OCI-LY1 (cell line): ENCODE measurements at regions not wholly inside any gene's neighbourhood (a gene's known extent, or its start where the extent isn't known, plus 50 kb on each side); places are given as distances from the start of the nearest gene placed in this dataset.

Experiments
- H2AFZ ChIP-seq: fragments of 200-600 bp; sonication (generic), shearing (Covaris generic); 2 replicates; pipeline ENCODE4 v1.6.0; 2014; ENCODE audit warnings: antibody characterized with exemption, mild to moderate bottlenecking, low read length
- H3F3A ChIP-seq: fragments of 200-600 bp; sonication (generic), shearing (Covaris generic); 2 replicates; pipeline ENCODE4 v1.6.0; 2014; ENCODE audit warnings: mild to moderate bottlenecking, antibody characterized with exemption, low read length, moderate library complexity; ENCODE audit not compliant: insufficient read depth
- H3K27ac ChIP-seq: fragments of 200-600 bp; sonication (generic); 2 replicates; pipeline ENCODE4 v1.5.1; 2014; ENCODE audit warnings: low read length, mixed run types, mild to moderate bottlenecking, low read depth; ENCODE audit not compliant: poor library complexity, severe bottlenecking
- H3K27me3 ChIP-seq: fragments of 200-600 bp; sonication (generic); 2 replicates; pipeline ENCODE4 v1.6.0; 2014; ENCODE audit warnings: antibody characterized with exemption, mild to moderate bottlenecking, low read length, moderate library complexity; ENCODE audit not compliant: insufficient read depth
- H3K36me3 ChIP-seq: fragments of 200-600 bp; sonication (generic); 2 replicates; pipeline ENCODE4 v1.6.1; 2014; ENCODE audit warnings: mild to moderate bottlenecking, antibody characterized with exemption, low read length, moderate library complexity, mixed read lengths; ENCODE audit not compliant: insufficient read depth
- H3K4me1 ChIP-seq: fragments of 200-600 bp; sonication (generic); 2 replicates; pipeline ENCODE4 v1.5.1; 2014; ENCODE audit warnings: mild to moderate bottlenecking, low read length, moderate library complexity; ENCODE audit not compliant: insufficient read depth, severe bottlenecking
- H3K4me2 ChIP-seq: fragments of 200-600 bp; sonication (generic), shearing (Covaris generic); 2 replicates; pipeline ENCODE4 v1.6.1; 2014; ENCODE audit warnings: low read length
- H3K4me3 ChIP-seq: fragments of 200-600 bp; sonication (generic); 2 replicates; pipeline ENCODE4 v1.5.1; 2014; ENCODE audit warnings: low read length, low read depth, mild to moderate bottlenecking, mixed read lengths; ENCODE audit not compliant: poor library complexity, severe bottlenecking
- H3K79me2 ChIP-seq: fragments of 200-600 bp; shearing (Covaris generic); 2 replicates; pipeline ENCODE4 v1.6.1; 2016; ENCODE audit warnings: mixed run types, low read length, mixed read lengths; ENCODE audit not compliant: insufficient read depth
- H3K9ac ChIP-seq: fragments of 200-600 bp; sonication (generic), shearing (Covaris generic); 2 replicates; pipeline ENCODE4 v1.6.1; 2014; ENCODE audit warnings: mild to moderate bottlenecking, low read length, mixed read lengths
- H3K9me2 ChIP-seq: fragments of 200-600 bp; sonication (generic), shearing (Covaris generic); 2 replicates; pipeline ENCODE4 v1.6.1; 2014; ENCODE audit warnings: low read depth, mild to moderate bottlenecking, low read length, mixed read lengths
- H3K9me3 ChIP-seq: fragments of 200-600 bp; shearing (Covaris generic); 2 replicates; pipeline ENCODE4 v1.6.1; 2014; ENCODE audit warnings: low read length, mixed read lengths
- H4K20me1 ChIP-seq: fragments of 200-600 bp; sonication (generic), shearing (Covaris generic); 2 replicates; pipeline ENCODE4 v1.6.0; 2016; ENCODE audit warnings: mild to moderate bottlenecking, low read length; ENCODE audit not compliant: insufficient read depth
- EZH2 ChIP-seq: fragments of 200-600 bp; sonication (generic), shearing (Covaris generic); IDR thresholded peaks from 2 replicates; pipeline ENCODE4 v1.8.0; 2017; ENCODE audit warnings: borderline replicate concordance, mixed run types, mild to moderate bottlenecking, antibody characterized with exemption, low read length, moderate library complexity, mixed read lengths
- TF ChIP-seq, protein P1 (sequence below): fragments of 200-600 bp; sonication (generic), shearing (Covaris generic); IDR thresholded peaks from 2 replicates; pipeline ENCODE4 v1.5.1; 2017; ENCODE audit warnings: mild to moderate bottlenecking, antibody characterized with exemption, low read length, moderate library complexity, mixed read lengths

DNA sequence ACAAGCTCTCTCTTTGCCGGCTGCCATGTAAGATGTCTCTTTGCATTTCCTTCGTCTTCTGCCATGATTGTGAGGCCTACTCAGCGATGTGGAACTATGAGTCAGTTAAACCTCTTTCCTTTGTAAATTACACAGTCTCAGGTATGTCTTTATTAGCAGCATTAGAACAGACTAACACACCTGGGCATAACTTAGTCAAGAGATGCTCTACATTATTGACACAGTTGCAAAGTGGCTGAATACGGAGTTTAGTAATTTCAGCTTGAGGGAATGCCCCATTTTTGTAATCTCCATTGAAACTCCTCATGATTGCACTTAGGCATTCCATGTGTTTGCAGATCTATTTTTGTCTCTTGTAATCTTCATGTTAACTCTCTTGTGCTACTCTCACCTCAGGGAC lies 299.5 kb upstream of the HAND2 start:
- no peak overlapping the region for H3K4me3 ChIP-seq
- H3K79me2 ChIP-seq = no peaks in the 10 kb centered on the region
- H3K4me2 ChIP-seq = no peak overlapping the region
- H3K27me3 ChIP-seq = no peaks in the 10 kb centered on the region
- H3K9ac ChIP-seq = no peak overlapping the region
- no peaks in the 10 kb centered on the region for H3K36me3 ChIP-seq
- no peaks in the 10 kb centered on the region for H3K4me1 ChIP-seq
- H3F3A ChIP-seq = no peaks in the 10 kb centered on the region
- no peaks in the 10 kb centered on the region for H4K20me1 ChIP-seq
- no peaks in the 10 kb centered on the region for H3K9me3 ChIP-seq
- TF ChIP-seq EZH2 = no peak
- TF ChIP-seq, protein P1, sequence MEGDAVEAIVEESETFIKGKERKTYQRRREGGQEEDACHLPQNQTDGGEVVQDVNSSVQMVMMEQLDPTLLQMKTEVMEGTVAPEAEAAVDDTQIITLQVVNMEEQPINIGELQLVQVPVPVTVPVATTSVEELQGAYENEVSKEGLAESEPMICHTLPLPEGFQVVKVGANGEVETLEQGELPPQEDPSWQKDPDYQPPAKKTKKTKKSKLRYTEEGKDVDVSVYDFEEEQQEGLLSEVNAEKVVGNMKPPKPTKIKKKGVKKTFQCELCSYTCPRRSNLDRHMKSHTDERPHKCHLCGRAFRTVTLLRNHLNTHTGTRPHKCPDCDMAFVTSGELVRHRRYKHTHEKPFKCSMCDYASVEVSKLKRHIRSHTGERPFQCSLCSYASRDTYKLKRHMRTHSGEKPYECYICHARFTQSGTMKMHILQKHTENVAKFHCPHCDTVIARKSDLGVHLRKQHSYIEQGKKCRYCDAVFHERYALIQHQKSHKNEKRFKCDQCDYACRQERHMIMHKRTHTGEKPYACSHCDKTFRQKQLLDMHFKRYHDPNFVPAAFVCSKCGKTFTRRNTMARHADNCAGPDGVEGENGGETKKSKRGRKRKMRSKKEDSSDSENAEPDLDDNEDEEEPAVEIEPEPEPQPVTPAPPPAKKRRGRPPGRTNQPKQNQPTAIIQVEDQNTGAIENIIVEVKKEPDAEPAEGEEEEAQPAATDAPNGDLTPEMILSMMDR = no peak
- H2AFZ ChIP-seq = no peak overlapping the region
- H3K9me2 ChIP-seq = no peaks in the 10 kb centered on the region
- H3K27ac ChIP-seq = no peak overlapping the region

DNA sequence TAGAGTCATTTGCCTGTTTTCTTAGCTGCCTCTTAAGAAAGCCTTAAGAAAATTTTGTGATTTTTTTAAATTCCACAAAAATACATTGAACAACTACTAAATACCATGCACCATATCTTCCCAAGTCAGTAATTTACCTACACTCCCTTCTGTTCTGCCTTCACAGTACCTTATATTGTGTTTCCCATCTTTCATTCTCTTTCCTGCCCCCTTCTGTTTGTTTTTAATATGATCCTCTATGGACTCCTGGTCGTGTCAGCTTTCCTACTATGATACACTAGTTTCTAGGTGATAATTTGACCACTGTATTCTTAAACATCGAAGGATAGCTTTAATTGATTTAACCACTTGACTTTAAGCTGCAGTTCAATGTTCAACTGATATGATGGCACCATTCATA lies 297.7 kb upstream of the HAND2 start:
- no peak for TF ChIP-seq EZH2
- TF ChIP-seq, protein P1 = no peak
- H3K27ac ChIP-seq = no peak overlapping the region
- H3K9ac ChIP-seq = no peak overlapping the region

DNA sequence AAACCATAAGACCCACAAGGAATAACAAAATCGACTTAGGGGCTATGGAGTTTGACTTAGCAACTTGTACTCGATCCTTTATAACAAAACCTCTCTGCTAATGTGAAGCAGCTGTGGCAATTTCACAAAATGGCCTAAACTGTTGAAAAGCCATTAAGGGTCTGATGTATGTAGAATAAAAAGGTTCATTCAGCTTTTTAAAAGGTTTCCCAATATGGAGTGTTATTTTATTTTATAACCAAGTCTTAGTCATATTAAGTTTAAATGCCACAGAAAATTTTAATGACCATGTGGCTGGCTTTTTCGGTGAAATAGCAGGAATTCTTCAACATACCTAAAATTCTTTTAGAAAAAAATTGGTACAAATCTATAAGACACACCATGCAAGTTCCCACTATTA lies 291.8 kb upstream of the HAND2 start:
- H4K20me1 ChIP-seq = no peaks in the 10 kb centered on the region
- H3K27me3 ChIP-seq = no peaks in the 10 kb centered on the region
- H2AFZ ChIP-seq = no peak overlapping the region
- H3K36me3 ChIP-seq = no peaks in the 10 kb centered on the region
- no peaks in the 10 kb centered on the region for H3K4me1 ChIP-seq
- H3K27ac ChIP-seq = no peak overlapping the region
- H3F3A ChIP-seq = no peaks in the 10 kb centered on the region
- no peak overlapping the region for H3K9ac ChIP-seq
- H3K4me3 ChIP-seq = no peak overlapping the region
- no peak overlapping the region for H3K4me2 ChIP-seq
- H3K9me3 ChIP-seq = no peaks in the 10 kb centered on the region
- H3K79me2 ChIP-seq = no peaks in the 10 kb centered on the region
- H3K9me2 ChIP-seq = no peaks in the 10 kb centered on the region
- TF ChIP-seq, protein P1 = no peak
- no peak for TF ChIP-seq EZH2

More for the DNA sequence above, 297.7 kb upstream of the HAND2 start:
- Histone ChIP-seq H3K9me2 (no peaks in the 10 kb centered on the region), H3F3A (no peaks in the 10 kb centered on the region), H3K4me3 (no peak overlapping the region), H3K79me2 (no peaks in the 10 kb centered on the region), H2AFZ (no peak overlapping the region), H3K9me3 (no peaks in the 10 kb centered on the region), H3K36me3 (no peaks in the 10 kb centered on the region), H3K4me2 (no peak overlapping the region), H3K4me1 (no peaks in the 10 kb centered on the region), H4K20me1 (no peaks in the 10 kb centered on the region), H3K27me3 (no peaks in the 10 kb centered on the region)
